ENCODE measurements at regions not wholly inside any gene's neighbourhood (a gene's known extent, or its start where the extent isn't known, plus 50 kb on each side); places are given as distances from the start of the nearest gene placed in this dataset.

- no peak for TF ChIP-seq ZFX (IDR thresholded peaks at IDR 0.05)
- TF ChIP-seq CTCF (conservative IDR thresholded peaks at IDR 0.05): no peak
- H3K27ac ChIP-seq: no peak overlapping the region
Measured at GRCh38 chr4:4714331-4714730, 145.1 kb upstream of the MSX1 start.

GRCh38 chr4:4712800-4713528 is 146.5 kb upstream of the MSX1 start:
- TF ChIP-seq CTCF (conservative IDR thresholded peaks at IDR 0.05): no peak
- TF ChIP-seq ZFX (IDR thresholded peaks at IDR 0.05): no peak
- H3K27ac ChIP-seq: peak overlapping the region; percentile 30; the same call in 1 of the 2 replicates

- no peak for TF ChIP-seq CTCF (conservative IDR thresholded peaks at IDR 0.05)
- TF ChIP-seq ZFX (IDR thresholded peaks at IDR 0.05): no peak
- no peak overlapping the region for H3K27ac ChIP-seq
Measured at GRCh38 chr4:4711902-4712301, 147.6 kb upstream of the MSX1 start.

GRCh38 chr4:4709736-4710135 is 149.7 kb upstream of the MSX1 start:
- no peak for TF ChIP-seq ZFX (IDR thresholded peaks at IDR 0.05)
- TF ChIP-seq CTCF (conservative IDR thresholded peaks at IDR 0.05): no peak
- no peak overlapping the region for H3K27ac ChIP-seq

- TF ChIP-seq CTCF (conservative IDR thresholded peaks at IDR 0.05) (no peak), ZFX (IDR thresholded peaks at IDR 0.05) (no peak)
- H3K27ac ChIP-seq: no peak overlapping the region
Measured at GRCh38 chr4:4704267-4704666, 155.2 kb upstream of the MSX1 start.

GRCh38 chr4:4697584-4697983 is 155.7 kb upstream of the STX18 start:
- TF ChIP-seq ZFX (IDR thresholded peaks at IDR 0.05) (no peak), CTCF (conservative IDR thresholded peaks at IDR 0.05) (no peak)
- H3K27ac ChIP-seq: no peak overlapping the region

GRCh38 chr4:4696530-4696929 is 154.7 kb upstream of the STX18 start:
- no peak overlapping the region for H3K27ac ChIP-seq

More at GRCh38 chr4:4696530-4696929, 154.7 kb upstream of the STX18 start:
- TF ChIP-seq ZFX (IDR thresholded peaks at IDR 0.05) (no peak), CTCF (conservative IDR thresholded peaks at IDR 0.05) (no peak)
